ENCODE measurements at regions not wholly inside any gene's neighbourhood (a gene's known extent, or its start where the extent isn't known, plus 50 kb on each side); places are given as distances from the start of the nearest gene placed in this dataset.

DNA sequence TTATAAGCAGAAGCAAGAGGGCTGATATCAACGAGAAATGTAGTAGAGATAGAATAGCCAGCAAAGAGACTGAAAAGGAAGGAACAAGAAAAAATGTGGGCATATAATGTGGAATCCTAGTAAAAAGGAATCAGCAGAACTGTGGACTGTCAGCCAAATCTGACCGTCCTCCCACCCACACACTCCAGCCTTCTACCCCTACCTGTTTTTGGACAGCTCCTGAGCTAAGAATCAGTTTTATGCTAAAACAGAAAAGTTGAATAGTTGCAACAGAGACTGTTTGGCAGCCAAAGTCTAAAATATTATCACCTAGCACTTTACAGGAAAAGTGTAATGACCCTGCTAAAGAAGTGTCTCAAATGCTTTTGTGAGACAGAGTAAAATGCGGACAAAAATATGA is 533.3 kb upstream of the CXADR start:
- DNase-seq (ENCODE audit: low read depth in 2 of 2) = no peak
- TF ChIP-seq, protein P1, sequence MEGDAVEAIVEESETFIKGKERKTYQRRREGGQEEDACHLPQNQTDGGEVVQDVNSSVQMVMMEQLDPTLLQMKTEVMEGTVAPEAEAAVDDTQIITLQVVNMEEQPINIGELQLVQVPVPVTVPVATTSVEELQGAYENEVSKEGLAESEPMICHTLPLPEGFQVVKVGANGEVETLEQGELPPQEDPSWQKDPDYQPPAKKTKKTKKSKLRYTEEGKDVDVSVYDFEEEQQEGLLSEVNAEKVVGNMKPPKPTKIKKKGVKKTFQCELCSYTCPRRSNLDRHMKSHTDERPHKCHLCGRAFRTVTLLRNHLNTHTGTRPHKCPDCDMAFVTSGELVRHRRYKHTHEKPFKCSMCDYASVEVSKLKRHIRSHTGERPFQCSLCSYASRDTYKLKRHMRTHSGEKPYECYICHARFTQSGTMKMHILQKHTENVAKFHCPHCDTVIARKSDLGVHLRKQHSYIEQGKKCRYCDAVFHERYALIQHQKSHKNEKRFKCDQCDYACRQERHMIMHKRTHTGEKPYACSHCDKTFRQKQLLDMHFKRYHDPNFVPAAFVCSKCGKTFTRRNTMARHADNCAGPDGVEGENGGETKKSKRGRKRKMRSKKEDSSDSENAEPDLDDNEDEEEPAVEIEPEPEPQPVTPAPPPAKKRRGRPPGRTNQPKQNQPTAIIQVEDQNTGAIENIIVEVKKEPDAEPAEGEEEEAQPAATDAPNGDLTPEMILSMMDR (IDR thresholded peaks at IDR 0.05; ENCODE audit: low read depth, low read length) = no peak
- H3K4me3 ChIP-seq (replicated peaks in 1 of 2; ENCODE audit: low read depth in 2 of 2, low read length in 2 of 2) = no peak overlapping the region

DNA sequence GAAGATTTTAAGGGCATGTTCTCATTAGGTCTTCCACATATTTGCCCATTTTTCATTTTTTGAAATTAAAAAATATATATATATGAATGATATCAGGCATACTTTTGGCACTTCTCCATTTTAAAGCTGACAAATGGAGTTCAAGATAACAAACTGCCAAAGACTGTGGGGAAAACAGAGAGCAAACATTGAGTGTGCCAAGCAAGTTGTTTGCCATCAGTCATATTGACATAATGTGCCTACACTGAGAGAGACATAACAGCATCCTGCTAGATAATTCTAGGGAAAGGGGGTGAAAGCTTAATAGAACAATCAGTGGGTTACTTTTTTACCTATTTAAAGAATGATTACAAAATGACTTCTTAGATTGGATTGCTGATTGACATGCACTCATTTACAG is 529.4 kb upstream of the CXADR start:
- DNase-seq (ENCODE audit: low read depth in 2 of 2) = no peak
- TF ChIP-seq, protein P1 (IDR thresholded peaks at IDR 0.05; ENCODE audit: low read depth, low read length) = no peak
- no peak overlapping the region for H3K4me3 ChIP-seq (replicated peaks in 1 of 2; ENCODE audit: low read depth in 2 of 2, low read length in 2 of 2)

DNA sequence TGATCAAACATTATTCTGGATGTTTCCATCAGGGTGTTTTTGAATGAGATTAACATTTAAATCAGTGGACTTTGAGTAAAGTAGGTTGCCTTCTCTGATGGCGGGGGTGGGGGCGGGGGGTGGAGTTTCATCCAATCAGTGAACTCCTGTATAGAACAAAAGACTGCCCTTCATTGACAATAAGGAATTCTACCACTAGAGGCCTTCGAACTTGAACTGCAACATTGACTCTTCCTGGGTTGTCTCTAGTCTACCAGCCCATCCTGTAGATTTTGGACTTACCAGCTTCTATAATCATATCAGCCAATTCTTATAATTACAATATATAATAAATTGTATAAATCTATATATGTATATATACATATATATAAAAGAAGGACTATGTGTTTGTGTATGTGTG is 520.4 kb upstream of the CXADR start:
- TF ChIP-seq, protein P1 (IDR thresholded peaks at IDR 0.05; ENCODE audit: low read depth, low read length) = no peak
- DNase-seq (ENCODE audit: low read depth in 2 of 2) = no peak
- H3K4me3 ChIP-seq (replicated peaks in 1 of 2; ENCODE audit: low read depth in 2 of 2, low read length in 2 of 2) = no peak overlapping the region

DNA sequence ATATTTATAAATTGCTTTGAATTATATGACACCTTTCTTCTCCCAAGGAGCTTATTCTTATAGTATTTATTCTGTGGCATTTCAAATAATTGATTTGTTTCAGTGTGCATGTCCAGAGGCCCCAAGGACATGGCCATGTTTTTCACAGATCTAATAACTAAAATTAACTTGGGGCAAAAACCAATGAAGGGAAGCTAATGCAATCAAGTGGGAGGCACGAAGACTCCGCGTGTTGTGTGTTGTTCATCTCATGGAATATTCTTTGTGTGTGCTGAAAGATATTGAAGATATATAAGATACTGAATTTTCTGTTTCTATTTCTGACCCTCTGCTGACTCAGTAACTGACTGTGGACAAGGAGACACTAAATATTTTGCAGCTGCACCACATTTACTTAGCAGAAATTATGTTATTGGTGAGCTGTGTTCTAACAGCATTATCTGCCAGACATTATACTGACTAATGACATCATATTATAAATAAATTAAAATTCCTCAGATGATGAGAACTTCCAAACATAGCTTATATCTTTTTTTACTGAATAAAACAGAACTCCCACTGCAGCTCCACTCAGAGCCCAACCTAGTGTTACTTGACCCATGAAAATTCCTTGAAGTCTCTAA is 519.3 kb upstream of the CXADR start:
- DNase-seq (ENCODE audit: low read depth in 2 of 2) = no peak
- TF ChIP-seq, protein P1 (IDR thresholded peaks at IDR 0.05; ENCODE audit: low read depth, low read length) = no peak
- H3K4me3 ChIP-seq (replicated peaks in 1 of 2; ENCODE audit: low read depth in 2 of 2, low read length in 2 of 2) = no peak overlapping the region

DNA sequence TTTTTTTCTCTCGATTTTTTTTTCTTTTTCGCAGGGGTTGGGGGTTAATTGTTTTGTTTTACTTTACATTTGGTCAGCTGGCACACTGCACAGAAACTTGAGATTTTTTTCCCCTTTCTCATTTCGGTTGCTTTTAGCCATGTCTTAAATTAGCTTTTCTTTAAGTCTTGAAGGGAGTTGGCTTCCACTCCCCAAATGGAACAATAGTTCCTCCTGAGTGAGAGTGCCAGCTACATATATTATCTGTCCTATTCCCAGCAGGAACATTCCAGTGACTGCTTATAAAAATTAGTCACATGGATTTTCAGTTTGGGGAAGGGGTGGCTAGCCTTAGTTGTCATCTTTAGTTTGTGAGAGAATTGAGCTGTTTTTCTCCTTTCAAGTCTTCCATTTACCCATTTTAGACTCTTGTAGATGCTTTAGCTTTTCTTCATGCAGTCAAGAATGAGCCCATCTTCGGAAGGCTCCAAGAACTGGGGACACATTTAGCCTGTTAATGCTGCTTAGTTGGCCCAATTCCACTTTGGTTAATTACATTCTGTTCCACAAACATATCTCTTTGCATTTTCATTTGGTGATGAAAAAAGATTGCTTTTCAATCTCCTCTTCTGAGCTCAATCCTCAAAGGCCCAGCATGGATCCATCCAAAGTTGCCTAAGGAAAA is 510.1 kb upstream of the CXADR start:
- TF ChIP-seq, protein P1 (IDR thresholded peaks at IDR 0.05; ENCODE audit: low read depth, low read length) = no peak
- DNase-seq (ENCODE audit: low read depth in 2 of 2) = no peak
- H3K4me3 ChIP-seq (replicated peaks in 1 of 2; ENCODE audit: low read depth in 2 of 2, low read length in 2 of 2) = no peak overlapping the region

DNA sequence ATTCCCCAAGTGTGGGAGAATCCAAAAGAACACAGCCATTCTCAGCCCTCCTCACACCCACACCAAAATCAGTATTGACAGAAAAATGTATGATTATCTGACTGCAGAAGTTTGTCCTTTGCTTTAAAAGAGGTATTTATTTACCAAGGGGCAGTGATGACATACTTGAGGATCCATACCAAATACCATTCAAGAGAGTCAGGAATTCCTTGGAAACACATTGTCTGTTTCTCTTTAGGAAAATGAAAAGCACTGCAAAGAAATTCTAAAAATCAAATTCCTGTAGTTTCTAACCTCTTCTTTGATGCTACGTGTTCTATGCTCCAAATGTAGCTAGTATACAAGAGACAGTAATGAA is 509.6 kb upstream of the CXADR start:
- no peak overlapping the region for H3K4me3 ChIP-seq (replicated peaks in 1 of 2; ENCODE audit: low read depth in 2 of 2, low read length in 2 of 2)
- TF ChIP-seq, protein P1 (IDR thresholded peaks at IDR 0.05; ENCODE audit: low read depth, low read length) = no peak
- DNase-seq (ENCODE audit: low read depth in 2 of 2) = peak; percentile 13 to 25
